GM15510 (cell line): ENCODE measurements at regions not wholly inside any gene's neighbourhood (a gene's known extent, or its start where the extent isn't known, plus 50 kb on each side); places are given as distances from the start of the nearest gene placed in this dataset.

Experiments
- POLR2A ChIP-seq: IDR thresholded peaks from 3 replicates; pipeline ENCODE4 v1.6.1; 2011; ENCODE audit warnings: borderline replicate concordance; ENCODE audit not compliant: insufficient read length; ENCODE audit errors: extremely low read depth

GRCh38 chr1:39104158-39105060 is 78.3 kb downstream of the NDUFS5 start:
- TF ChIP-seq POLR2A: no peak

DNA sequence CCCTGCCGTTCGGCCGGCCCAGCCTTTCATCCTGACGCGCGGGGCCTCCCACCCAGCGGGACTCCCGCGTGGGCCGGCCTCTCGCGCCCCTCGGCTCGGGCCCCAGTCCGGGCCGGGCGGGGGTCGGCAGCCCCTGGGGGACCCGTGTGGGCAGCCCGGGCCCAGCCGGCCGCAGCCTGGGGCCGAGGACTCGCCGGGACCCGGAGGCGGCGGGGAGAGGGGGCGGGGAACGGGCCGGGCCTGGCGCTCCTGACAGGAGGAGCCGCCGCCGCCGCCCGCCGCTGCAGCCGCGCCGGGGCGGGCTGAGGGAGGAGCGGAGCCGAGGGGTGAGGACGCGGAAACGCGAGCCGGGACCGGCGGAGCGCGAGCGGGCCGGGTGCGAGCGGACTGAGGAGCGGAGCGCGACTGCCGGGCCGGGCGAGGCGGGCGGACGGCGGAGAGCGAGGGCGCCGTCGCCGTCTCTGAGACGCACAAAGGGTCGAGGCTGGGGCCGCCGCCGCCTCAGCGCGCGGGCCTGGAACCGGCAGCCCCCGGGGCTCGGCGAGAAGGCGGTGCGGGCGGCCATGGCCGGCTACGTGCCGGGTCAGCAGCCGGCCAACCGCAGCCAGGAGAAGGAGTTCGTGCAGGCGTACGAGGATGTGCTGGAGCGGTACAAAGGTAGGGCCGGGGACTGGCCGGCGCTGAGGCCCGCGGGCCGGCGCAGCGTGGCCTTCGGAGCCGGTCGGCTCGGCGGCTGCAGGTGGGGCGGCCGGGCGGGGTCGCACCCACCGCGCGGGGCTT is 79.1 kb downstream of the NDUFS5 start:
- TF ChIP-seq POLR2A: peak; percentile 62

GRCh38 chr1:39105841-39106765 is 80.0 kb downstream of the NDUFS5 start:
- TF ChIP-seq POLR2A: no peak

GRCh38 chr1:39106801-39107327 is 80.7 kb downstream of the NDUFS5 start:
- TF ChIP-seq POLR2A: no peak

DNA sequence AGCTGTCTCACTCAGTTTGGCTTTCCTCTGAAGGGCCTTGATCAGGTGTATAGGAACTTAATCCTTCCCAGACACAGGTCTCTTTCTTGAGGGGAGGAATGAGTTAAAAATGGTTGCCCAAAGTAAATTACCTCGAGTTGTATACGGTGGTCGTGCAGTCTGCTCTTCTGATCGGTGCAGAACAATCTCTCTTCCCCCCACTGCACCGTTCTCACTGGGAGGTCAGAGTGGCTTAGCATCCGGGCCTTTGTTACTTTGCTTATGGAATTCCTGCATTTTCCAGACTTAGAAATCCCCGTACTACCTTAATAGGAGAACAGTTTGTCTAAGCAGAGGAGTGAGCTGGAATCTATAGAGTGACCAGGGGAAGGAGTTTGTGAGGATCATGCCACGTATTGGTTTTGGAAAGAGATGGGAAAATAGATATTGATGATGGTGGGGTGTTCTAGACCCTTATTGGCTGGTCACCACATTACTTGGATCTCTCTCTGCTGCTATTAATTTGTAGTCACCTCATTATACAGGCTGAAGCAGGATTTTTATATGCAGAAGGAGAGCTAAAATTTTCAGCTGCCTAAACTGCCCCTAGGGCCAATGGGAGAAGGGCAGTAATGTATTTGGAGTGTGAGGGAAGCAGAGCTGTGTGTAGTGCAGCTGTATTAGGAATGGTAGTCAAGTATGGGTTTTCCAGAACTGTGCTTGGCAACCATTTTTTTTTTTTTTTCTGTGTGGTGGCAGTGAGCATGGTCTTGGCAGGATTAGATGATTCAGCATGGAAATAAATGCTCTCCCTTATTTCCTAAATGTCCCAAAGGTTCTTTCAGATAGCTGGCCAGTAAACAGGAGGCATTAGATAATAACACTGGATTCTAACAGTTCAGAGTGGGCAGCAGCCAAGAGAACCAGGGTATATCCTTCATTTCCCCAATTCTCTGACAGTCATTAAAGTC is 81.5 kb downstream of the NDUFS5 start:
- TF ChIP-seq POLR2A: no peak

DNA sequence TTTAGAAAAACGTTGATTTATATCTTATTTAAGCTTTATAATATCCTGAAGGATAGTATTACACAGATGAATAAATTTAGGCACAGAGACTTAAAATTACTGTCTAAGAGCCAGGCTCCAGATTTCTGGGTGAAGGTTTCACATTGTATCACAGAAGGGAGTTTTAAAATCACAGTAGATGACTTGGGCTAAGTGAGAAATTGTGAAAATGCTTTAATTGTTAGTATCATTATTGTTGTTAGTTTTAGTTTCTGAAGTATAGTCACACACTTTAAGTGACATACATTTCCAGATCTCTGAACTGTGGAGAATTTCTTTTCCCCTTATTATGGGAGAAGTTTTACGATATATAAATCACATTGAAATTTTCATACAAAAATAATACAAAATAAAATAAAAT is 83.5 kb downstream of the NDUFS5 start:
- no peak for TF ChIP-seq POLR2A

DNA sequence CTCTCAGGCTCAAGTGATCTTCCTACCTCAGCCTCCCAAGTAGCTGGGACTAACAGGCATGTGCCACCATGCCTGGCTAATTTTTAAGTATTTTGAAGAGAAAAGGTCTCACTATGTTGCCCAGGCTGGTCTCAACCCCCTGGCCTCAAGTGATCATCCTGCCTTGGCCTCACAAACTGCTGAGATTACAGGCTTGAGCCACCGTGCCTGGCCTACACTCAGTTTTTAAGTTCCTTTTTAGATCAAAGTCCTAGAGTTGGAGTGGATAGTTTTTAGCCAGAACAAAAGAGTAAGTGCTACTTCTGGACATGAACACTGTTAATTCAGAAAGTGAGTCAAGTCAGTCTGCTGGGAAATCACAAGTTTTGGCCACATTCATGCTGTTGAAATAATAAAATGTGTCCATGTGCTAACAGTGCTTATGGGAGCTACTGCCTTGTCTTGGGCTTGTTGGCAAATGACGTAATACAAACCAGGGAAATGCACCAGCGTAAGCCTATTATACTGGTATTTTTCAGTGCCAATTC is 84.2 kb downstream of the NDUFS5 start:
- no peak for TF ChIP-seq POLR2A

DNA sequence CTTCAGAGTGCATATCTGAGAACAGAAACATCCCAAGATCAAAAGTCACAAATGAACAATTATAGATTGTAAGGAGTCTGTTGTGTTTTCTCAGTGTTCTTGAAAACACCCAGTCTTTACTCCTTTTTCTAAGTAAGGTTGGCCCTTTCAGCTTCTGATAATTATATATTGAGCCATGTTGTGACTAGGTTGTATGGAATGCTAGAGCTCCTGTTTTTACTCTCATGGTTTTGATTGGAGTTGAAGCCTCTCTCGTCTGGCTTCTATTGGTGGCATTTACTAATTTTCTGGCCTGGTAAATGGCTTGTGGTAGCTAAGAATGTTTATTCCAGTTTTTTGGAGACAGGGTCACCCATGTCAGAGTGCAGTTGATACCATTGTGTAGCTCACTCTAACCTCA is 84.7 kb downstream of the NDUFS5 start:
- TF ChIP-seq POLR2A: no peak

DNA sequence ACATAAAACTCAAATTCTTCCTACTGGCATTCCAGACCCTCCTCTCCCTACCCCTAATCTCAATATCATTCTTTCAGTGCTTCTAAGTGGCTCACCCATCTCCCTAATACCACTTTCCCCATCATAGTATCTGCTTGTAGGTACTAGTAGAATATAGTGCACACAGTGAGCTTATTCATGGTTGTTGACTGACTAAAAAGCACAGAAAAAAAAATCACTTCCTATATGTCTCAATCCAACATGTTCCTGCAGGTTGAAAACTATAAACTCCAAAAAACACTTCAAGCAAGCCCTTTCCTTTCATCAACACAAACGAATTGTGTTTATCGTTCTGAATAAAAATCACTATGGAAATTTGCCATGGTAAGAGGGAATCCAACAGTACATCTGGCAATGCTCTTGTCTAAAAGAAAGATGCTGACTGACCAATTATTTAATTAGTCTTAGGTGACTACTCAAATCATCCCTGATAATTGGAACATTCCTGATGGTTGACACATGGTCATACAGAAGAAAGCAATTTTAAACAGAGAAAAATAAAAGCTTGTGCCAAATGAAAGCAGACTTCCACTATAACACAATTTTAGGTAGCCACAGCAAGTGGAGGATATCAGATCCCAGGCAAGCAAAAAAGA is 87.1 kb downstream of the NDUFS5 start:
- TF ChIP-seq POLR2A: no peak

DNA sequence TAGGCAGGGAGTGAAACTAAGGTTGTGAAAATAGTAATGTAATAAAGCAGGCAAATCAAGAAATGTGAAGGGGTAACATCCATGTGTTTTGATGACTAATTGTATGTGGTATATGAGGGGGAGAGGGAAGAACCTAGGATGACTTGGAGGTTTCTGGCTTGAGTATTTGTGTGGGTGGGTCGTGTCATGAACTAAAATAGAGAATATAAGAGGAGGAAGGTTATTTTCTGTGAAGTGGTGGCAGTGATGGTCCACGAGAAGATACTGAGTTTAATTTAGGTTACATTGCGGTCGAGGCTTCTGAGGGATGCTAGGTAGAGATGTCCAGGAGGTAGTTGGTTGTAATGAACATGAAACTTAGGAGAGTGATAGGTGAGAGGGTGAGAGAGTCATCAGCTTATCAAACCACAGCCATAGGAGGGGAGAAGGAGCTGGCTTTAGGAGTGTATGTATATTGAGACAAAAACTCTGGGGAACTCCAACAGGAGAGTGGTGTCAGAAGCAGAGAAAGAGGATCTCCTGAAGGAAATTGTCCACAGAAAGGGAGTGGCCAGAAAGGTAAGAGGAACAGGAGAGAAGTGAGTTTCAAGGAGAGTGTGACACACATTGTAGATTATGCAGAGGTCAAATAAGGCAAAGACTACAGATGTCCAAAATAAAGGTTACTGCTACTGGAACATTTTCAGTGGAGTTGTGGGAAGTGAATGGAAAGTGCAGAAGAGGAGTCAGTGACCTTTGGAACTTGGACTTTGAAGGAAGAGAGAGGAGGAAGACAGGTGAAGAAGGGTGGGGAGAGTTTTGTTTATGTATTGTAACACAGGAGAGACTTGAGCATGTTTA is 89.0 kb upstream of the MACF1 start:
- no peak for TF ChIP-seq POLR2A

- TF ChIP-seq POLR2A: no peak
Measured at GRCh38 chr1:39116116-39116607, 88.3 kb upstream of the MACF1 start.

GRCh38 chr1:39116860-39117728 is 87.4 kb upstream of the MACF1 start:
- no peak for TF ChIP-seq POLR2A
